ENCODE measurements at regions not wholly inside any gene's neighbourhood (a gene's known extent, or its start where the extent isn't known, plus 50 kb on each side); places are given as distances from the start of the nearest gene placed in this dataset.

GRCh38 chr11:95717314-95717713 lies 72.3 kb downstream of the FAM76B start:
- in situ Hi-C loops (cut with MboI; ENCODE audit: low sequenced_read_pairs): no loop called here

GRCh38 chr11:95716266-95716665 lies 73.3 kb downstream of the FAM76B start:
- in situ Hi-C loops (cut with MboI; ENCODE audit: low sequenced_read_pairs): no loop called here

- in situ Hi-C loops (cut with MboI; ENCODE audit: low sequenced_read_pairs): no loop called here
Observed at GRCh38 chr11:95715777-95716241, 73.8 kb downstream of the FAM76B start.

- in situ Hi-C loops (cut with MboI; ENCODE audit: low sequenced_read_pairs): no loop called here
Observed at GRCh38 chr11:95714843-95715776, 74.5 kb downstream of the FAM76B start.

GRCh38 chr11:95713428-95713827 lies 76.2 kb downstream of the FAM76B start:
- in situ Hi-C loops (cut with MboI; ENCODE audit: low sequenced_read_pairs): no loop called here

- in situ Hi-C loops (cut with MboI; ENCODE audit: low sequenced_read_pairs): no loop called here
Observed at GRCh38 chr11:95711945-95712221, 77.7 kb downstream of the FAM76B start.

GRCh38 chr11:95711162-95711944 lies 78.2 kb downstream of the FAM76B start:
- in situ Hi-C loops (cut with MboI; ENCODE audit: low sequenced_read_pairs): no loop called here

GRCh38 chr11:95708681-95709080 lies 80.9 kb downstream of the FAM76B start:
- in situ Hi-C loops (cut with MboI; ENCODE audit: low sequenced_read_pairs): loop anchor here (10.0 kb wide), 1 partner anchor 554 kb away; no protein-coding TSS in a partner anchor

GRCh38 chr11:95706974-95707387 lies 82.6 kb downstream of the FAM76B start:
- in situ Hi-C loops (cut with MboI; ENCODE audit: low sequenced_read_pairs): loop anchor here (10.0 kb wide), 1 partner anchor 552 kb away; no protein-coding TSS in a partner anchor

GRCh38 chr11:95705485-95706124 lies 84.0 kb downstream of the FAM76B start:
- in situ Hi-C loops (cut with MboI; ENCODE audit: low sequenced_read_pairs): loop anchor here (10.0 kb wide), 1 partner anchor 551 kb away; no protein-coding TSS in a partner anchor

GRCh38 chr11:95704865-95705264 lies 84.7 kb downstream of the FAM76B start:
- in situ Hi-C loops (cut with MboI; ENCODE audit: low sequenced_read_pairs): loop anchor here (10.0 kb wide), 1 partner anchor 550 kb away; no protein-coding TSS in a partner anchor

GRCh38 chr11:95703049-95703448 lies 86.5 kb downstream of the FAM76B start:
- in situ Hi-C loops (cut with MboI; ENCODE audit: low sequenced_read_pairs): loop anchor here (10.0 kb wide), 1 partner anchor 548 kb away; no protein-coding TSS in a partner anchor

GRCh38 chr11:95702526-95702925 lies 87.1 kb downstream of the FAM76B start:
- in situ Hi-C loops (cut with MboI; ENCODE audit: low sequenced_read_pairs): loop anchor here (10.0 kb wide), 1 partner anchor 548 kb away; no protein-coding TSS in a partner anchor

- in situ Hi-C loops (cut with MboI; ENCODE audit: low sequenced_read_pairs): loop anchor here (10.0 kb wide), 1 partner anchor 546 kb away; no protein-coding TSS in a partner anchor
Observed at GRCh38 chr11:95700471-95700817, 89.1 kb downstream of the FAM76B start.

- in situ Hi-C loops (cut with MboI; ENCODE audit: low sequenced_read_pairs): loop anchor here (10.0 kb wide), 1 partner anchor 545 kb away; no protein-coding TSS in a partner anchor
Observed at GRCh38 chr11:95699631-95700470, 89.7 kb downstream of the FAM76B start.

- in situ Hi-C loops (cut with MboI; ENCODE audit: low sequenced_read_pairs): no loop called here
Observed at GRCh38 chr11:95698676-95699557, 90.7 kb downstream of the FAM76B start.

GRCh38 chr11:95697614-95698408 lies 91.8 kb downstream of the FAM76B start:
- in situ Hi-C loops (cut with MboI; ENCODE audit: low sequenced_read_pairs): no loop called here

- in situ Hi-C loops (cut with MboI; ENCODE audit: low sequenced_read_pairs): no loop called here
Observed at GRCh38 chr11:95695181-95695580, 94.4 kb downstream of the FAM76B start.
